Activated CD4-positive, alpha-beta T cell treated with anti-CD3 and anti-CD28 coated beads, Interleukin-2, Interleukin-6, amounts not matched to agents 100 ng/mL and 50 ng/mL, durations not matched to agents 16 hours and 8 hours (primary cell): ENCODE measurements at regions not wholly inside any gene's neighbourhood (a gene's known extent, or its start where the extent isn't known, plus 50 kb on each side); places are given as distances from the start of the nearest gene placed in this dataset.

Experiments used
- DNase-seq: peaks from one replicate; pipeline ENCODE4 v3.0.0-alpha.2; 2020

DNA sequence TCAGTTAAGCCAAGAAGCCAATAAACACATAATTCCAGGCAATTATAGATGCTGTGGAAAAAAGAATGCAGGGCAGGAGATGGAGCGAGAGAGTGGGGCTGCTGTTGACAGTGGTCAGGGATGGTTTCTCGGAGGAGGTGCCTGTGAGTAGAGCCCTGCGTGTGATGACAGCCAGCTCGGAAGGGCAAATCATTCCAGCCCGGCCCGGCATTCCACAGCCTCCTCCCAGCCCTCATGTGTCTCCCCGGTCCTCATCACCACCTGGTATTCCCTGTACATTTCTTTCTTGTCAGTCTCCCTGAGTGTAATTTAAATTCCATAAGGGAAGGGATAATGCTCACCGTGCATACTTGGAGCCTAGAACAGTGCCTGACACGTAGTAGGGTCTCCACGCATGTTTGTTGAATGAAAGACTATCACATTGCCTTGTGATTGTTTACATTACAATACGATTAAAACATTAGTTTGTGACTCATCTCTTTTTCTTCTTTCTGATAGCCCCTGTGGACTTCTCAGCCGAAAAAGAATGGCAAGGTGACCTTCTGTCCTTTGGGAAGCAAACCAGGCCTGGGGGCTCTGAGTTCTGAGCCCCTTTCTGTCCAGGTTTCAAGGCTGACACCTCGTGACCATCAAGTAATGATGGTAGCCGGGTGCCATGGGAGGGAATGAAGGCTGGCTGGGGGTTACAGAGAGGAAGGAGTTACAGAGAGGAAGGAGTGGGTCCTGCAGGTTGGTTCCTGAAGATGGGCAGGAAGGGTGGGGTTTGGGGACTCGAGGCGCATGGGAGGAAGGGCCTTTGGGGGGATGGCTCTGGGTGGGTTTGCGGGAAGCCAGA, 379.5 kb upstream of the SULF2 start:
- no peak for DNase-seq

DNA sequence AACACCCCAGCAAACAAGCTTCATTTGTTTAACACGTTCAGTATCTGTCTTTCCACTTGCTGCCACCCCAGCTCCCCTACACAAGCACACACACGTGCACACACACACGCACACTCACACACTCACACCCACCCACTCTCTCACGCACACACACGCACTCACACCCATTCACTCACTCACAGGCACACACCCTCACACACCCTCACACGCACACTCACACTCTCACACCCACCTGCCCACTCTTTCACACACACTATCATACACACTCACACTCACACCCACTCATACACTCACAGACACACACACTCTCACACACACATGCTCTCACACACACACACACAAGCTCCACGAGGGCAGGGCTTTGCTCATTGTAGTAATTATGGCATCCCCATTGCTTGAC, 378.8 kb upstream of the SULF2 start:
- DNase-seq = no peak

- no peak for DNase-seq
Measured at GRCh38 chr20:48163505-48163904, 378.2 kb upstream of the SULF2 start.

DNA sequence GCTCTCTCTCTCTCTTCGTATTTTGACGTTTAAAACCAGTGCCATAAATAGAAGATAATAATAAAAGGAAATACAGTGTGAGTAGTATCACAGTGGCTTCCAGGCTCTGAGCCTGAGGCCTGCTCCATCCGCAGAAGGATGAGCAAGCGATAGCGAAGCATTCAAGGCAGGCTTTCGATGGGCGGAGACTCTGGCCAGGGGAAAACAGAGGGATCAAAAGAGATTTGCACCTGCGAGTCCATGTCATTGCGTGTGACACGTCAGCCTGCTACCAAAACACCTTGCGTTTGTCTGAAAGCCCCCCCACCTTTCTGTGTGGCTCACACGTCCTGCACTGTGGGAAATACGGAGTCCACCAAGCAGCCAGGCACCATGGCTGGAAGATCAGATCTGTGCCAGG, 377.3 kb upstream of the SULF2 start:
- DNase-seq = no peak

DNA sequence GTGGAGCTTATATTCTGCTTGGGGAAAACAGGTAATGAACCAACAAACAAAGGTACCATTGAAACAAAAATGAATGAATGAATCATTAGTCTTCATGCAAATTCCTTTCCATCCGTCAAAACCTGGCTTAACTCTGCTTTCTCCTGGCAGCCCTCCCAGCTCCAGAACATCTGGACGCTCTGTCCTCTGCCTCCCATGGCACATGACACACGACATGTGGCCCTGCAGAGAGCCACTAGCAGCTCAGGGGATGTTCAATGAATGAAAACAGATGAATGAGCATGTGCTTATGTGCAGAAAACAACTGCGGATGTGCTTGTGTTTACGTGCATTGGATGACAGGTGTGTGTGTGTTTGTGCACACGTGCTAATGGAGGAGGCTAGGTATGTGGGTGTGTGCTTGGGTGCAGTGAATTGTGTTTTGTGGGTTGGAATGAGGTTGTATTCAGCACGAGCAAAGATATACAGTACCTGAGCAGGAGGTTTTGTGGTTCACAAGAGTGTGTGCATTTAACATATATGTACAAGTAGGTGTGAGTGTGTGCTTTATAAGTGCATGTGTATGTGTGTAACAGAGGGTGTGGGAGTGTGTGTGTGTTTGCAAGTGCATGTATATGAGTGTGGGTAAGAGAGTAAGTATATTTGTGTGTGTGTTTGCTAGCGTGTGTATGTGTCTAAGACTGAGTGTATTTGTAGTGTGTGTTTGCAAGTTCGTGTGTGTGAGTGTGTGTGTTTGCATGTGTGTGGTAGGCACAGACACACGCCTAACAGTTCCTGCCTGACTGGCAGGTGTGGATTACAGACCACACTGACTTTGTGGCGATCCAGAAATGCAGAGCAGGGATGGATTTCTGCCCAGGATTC, 374.1 kb upstream of the SULF2 start:
- no peak for DNase-seq

DNA sequence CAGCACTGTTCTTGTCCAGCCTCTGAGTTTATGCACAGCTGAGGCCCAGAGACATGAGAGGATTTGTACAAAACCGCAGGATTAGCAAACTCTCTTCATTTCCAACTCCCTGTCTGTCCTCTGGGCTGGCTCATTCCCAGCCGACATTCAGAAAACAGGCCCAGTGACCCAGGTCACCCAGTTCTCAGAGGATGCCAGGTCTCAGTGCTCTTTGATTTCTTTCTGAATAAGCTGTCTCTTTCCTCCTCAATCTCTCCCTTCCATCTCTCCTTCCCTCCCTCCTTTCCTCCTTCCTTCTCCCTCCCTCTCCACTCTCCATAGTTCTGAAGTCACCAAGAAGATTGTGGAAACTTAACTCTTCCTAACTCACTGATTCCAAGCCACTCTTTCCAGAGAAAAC, 372.7 kb upstream of the SULF2 start:
- DNase-seq = no peak

DNA sequence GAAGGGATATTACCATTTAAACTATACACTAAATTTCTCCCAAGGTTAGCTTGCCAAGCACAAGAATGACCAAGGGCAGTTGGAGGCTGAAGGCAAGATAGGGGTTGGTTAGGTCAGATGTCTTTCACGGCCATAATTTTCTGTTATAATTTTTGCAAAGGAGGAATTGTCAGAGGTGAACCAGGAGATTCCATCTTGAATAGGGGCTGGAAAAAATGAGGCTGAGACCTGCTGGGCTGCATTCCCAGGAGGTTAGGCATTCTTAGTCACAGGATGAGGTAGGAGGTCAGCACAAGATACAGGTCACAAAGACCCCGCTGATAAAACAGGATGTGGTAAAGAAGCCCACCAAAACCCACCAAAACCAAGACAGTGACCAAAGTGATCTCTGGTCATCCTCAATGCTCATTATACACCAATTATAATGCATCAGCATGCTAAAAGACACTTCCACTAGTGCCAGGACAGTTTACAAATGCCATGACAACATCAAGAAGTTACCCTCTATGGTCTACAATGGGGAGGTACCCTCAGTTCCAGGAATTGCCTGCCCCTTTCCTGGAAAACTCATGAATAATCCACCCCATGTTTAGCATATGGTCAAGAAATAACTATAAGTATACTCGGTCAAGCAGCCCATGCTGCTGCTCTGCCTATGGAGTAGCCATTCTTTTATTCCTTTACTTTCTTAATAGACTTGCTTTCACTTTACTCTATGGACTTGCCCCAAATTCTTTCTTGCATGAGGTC, 371.8 kb upstream of the SULF2 start:
- no peak for DNase-seq

DNA sequence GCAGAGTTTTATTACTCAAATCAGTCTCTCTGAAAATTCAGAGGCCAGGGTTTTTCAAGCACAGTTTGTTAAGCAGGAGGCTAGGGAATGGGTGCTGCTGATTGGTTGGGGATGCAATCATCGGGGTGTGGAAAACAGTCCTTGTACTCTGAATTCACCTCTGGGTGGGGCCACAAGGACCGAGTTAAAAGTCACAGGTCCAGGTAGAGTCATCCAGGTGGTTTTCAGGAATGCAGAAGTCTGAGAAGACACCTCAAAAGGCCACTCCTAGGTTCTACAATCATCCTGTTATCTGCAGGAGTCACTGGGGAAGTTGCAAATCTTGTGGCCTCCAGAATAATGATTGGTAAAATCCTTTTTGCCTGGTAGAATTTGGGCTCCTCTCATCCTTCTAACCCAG, 371.2 kb upstream of the SULF2 start:
- no peak for DNase-seq

DNA sequence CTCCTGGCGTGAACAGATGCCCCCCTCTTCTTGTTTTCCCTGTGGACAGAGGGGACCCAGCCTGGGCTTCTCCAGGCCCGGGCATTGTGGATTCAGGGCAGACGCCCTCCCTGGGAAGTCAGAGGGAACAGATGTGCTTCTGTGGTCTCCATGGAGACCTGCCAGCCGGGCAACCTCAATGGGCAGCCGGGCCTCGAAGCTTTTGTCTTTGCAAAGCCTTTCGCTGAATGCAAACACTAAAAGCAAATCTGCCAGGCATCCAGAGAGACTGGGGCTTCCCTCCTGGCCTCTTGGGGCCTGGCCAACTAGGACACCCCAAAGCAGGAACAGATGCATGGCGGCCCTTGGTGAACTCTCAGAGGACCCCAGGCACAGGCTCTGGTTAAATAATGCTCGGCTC, 370.0 kb upstream of the SULF2 start:
- DNase-seq = no peak

- no peak for DNase-seq
Measured at GRCh38 chr20:48154040-48154765, 368.9 kb upstream of the SULF2 start.

DNA sequence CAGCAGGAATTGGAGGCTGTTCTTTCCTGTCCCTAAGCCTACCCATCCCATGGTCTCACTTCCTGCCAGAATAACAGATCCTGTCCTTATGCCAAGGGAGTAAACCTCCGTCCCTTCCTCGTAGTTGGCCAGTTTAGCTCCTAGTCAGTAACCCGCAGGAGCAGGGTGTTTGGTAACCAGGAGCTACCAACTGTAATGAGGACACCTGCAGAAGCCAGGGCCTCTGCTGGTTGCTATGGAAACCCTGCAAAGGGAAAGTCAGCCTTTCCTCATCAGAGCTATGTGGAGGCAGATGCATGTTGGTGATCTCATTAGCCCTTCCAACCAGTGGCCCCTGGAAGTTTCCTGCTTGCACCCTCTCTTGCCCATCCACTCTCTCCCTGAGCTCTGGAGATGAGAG, 368.2 kb upstream of the SULF2 start:
- DNase-seq = no peak

DNA sequence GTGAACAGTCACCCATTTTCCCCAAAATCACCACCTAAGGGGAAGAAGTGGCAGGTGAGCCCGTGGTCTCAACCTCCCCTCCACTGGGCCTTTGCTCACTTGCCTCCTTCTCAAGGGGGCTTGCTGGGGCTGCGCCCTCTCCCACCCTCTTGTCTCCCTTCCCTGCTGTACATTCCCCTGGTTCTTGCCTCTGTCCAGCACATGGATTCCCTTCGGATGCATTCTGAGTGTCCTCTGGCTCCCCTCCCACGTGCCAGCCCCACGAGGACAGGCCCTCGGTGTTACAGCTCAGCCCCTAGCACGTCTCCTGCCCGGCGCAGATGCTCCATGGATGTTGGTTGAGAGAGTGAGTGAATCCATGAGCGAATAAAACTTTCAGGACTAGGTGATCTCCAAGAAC, 367.8 kb upstream of the SULF2 start:
- DNase-seq = no peak

DNA sequence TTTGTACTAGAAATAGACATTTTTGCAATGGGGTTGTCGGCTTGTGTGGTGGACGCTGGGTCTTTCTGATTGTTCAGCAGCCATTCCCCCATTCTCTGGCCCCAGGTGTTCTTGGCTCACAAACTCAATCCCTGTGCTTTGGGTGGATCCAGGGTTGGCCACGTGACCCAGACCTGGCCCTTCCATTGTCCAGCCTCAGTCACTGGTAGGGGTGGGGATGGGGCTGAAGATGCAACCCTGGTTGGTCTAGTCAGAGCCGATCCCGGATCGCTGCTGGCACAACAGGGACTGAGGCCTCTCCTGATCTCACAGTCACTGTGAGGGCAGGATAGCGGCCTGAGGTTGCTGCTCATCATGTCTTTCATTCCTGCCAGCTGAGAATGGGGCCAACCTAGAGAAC, 365.3 kb upstream of the SULF2 start:
- no peak for DNase-seq

DNA sequence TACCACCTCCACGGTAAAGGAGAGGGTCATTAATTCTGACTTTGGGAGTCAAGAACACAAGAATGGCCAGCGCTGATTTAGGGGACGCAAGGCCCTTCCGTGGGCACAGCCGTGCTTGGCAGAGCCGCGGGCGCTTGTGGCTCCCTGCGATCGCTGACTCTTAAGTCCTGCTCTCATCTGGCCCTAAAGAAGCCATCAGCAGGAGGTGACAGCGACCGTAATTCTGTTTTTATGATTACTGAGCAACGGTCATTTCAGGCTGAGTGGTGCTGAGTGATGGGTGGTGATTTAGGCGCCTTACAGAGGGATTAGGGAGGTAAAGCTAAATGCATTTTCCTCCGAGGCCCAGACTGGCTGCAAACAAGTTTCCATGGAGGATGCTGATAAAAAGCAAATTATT, 364.6 kb upstream of the SULF2 start:
- no peak for DNase-seq

DNA sequence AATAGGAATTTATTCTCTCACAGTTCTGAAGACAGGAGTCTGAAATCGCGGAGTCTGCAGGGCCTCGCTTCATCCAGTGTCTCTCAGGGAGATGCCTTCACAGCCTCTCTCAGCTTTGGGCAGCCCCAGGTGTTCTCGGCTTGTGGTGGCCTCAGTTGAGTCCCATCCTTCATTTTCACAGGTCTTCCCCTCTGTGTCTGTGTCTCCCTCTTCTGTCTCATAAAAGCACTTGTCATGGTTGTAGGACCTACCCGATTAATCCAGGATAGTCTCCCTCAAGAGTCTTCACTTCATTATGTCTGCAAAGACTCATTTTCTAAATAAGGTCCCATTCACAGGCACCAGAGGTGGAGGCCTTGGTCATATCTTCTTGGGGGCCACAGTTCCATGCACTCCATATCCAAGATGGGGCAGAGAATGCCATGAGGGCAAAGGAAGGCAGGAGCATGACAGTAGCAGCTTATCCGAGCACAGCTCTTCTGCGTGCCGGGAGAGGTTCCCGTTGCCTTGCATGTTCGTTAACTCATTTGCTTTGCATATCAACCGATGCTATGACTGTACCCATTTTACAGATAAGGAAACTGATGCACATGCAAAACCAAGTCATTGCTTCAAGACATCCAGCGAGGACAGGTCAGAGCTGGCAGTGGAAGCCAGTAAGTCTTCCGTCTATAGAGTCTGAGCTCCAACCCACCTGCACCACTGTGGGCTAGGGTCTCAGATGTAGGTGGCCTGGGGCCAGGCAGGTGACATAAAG, 363.8 kb upstream of the SULF2 start:
- DNase-seq = no peak

DNA sequence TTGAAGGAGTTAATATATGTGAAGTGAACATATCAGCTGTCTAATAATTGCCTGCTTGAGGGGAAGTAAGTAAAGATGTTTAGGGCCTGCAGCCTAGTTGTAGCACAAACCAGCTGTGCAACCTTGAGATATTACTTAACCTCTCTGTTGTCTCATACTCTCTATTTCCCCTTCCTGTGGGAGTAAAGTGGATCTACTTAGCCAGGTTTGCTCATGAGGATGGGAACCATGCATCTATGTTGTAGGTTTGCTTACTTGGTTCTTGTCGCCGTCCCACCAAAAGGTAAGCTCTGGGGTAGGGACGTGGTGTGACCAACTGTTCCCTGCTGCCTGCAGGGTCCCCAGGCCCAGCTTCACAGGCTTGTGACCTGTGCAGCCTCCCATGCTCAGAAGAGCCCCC, 362.7 kb upstream of the SULF2 start:
- DNase-seq = no peak

- no peak for DNase-seq
Measured at GRCh38 chr20:48147311-48147710, 362.0 kb upstream of the SULF2 start.

DNA sequence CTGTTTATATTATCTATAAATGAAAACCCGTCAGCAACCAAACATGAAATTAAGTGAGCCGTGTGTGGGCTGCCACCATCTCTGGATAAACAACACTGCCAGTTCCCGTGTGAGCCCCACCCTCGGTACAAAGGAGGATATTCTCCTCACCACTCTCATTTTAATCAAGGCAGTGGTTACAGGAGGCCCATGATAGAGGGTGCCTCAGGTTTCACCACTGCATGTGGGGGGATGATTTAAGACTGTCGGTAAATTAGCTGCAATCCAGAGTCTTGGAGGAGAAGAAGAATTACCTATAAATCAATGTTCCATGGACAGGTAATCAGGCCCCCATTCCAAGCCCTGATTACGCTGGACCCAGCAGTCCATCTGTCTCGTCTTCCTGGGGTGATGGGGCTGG, 361.6 kb upstream of the SULF2 start:
- DNase-seq = no peak

GRCh38 chr20:48146308-48146707, 361.0 kb upstream of the SULF2 start:
- DNase-seq = no peak

- no peak for DNase-seq
Measured at GRCh38 chr20:48143435-48144081, 358.3 kb upstream of the SULF2 start.

- no peak for DNase-seq
Measured at GRCh38 chr20:48142516-48142773, 357.2 kb upstream of the SULF2 start.
